ENCODE measurements at regions not wholly inside any gene's neighbourhood (a gene's known extent, or its start where the extent isn't known, plus 50 kb on each side); places are given as distances from the start of the nearest gene placed in this dataset.

GRCh38 chr5:174573221-174573994 lies 151.0 kb upstream of the MSX2 start:
- TF ChIP-seq CTCF (IDR thresholded peaks at IDR 0.05; ENCODE audit: unreplicated experiment in 3 of 3) = no peak
- no peaks in the 10 kb centered on the region for H3K36me3 Mint-ChIP-seq (ENCODE audit: low read depth)

GRCh38 chr5:174575043-174575442 lies 149.3 kb upstream of the MSX2 start:
- Mint-ChIP-seq H3K27ac (no peak overlapping the region), H3K27me3 (ENCODE audit: low read depth) (peaks cover 9% of the 10 kb centered on the region), H3K36me3 (ENCODE audit: low read depth) (no peaks in the 10 kb centered on the region), H3K9me3 (no peaks in the 10 kb centered on the region), H3K4me3 (no peak overlapping the region), H3K4me1 (peaks cover 44% of the 10 kb centered on the region)
- no peak for TF ChIP-seq CTCF (IDR thresholded peaks at IDR 0.05; ENCODE audit: unreplicated experiment in 3 of 3)

More at GRCh38 chr5:174573221-174573994, 151.0 kb upstream of the MSX2 start:
- Mint-ChIP-seq H3K27me3 (ENCODE audit: low read depth) (peaks cover 15% of the 10 kb centered on the region), H3K9me3 (no peaks in the 10 kb centered on the region), H3K27ac (peak overlapping the region; percentile 5 to 44 (median 44)), H3K4me1 (peaks cover 52% of the 10 kb centered on the region), H3K4me3 (peak overlapping the region in 1 of 3 experiments; percentile 2)

- Mint-ChIP-seq H3K4me1 (peaks cover 36% of the 10 kb centered on the region), H3K4me3 (no peak overlapping the region), H3K9me3 (no peaks in the 10 kb centered on the region), H3K27me3 (ENCODE audit: low read depth) (peaks cover 10% of the 10 kb centered on the region), H3K36me3 (ENCODE audit: low read depth) (no peaks in the 10 kb centered on the region), H3K27ac (no peak overlapping the region)
- TF ChIP-seq CTCF (IDR thresholded peaks at IDR 0.05; ENCODE audit: unreplicated experiment in 3 of 3) = no peak
Observed at GRCh38 chr5:174576042-174576441, 148.3 kb upstream of the MSX2 start.

GRCh38 chr5:174581479-174581878 lies 142.9 kb upstream of the MSX2 start:
- peak; percentile 27 to 52 (median 43) for TF ChIP-seq CTCF (IDR thresholded peaks at IDR 0.05; ENCODE audit: unreplicated experiment in 3 of 3)
- Mint-ChIP-seq H3K36me3 (ENCODE audit: low read depth) (no peaks in the 10 kb centered on the region), H3K27me3 (ENCODE audit: low read depth) (peaks cover 22% of the 10 kb centered on the region), H3K4me1 (peaks cover 5% of the 10 kb centered on the region), H3K4me3 (no peak overlapping the region), H3K27ac (no peak overlapping the region), H3K9me3 (peaks cover 6% of the 10 kb centered on the region)

- H3K4me3 Mint-ChIP-seq = no peak overlapping the region
- H3K4me1 Mint-ChIP-seq = peaks cover 5% of the 10 kb centered on the region
- peaks cover 22% of the 10 kb centered on the region for H3K27me3 Mint-ChIP-seq (ENCODE audit: low read depth)
- no peak for TF ChIP-seq CTCF (IDR thresholded peaks at IDR 0.05; ENCODE audit: unreplicated experiment in 3 of 3)
- H3K36me3 Mint-ChIP-seq (ENCODE audit: low read depth) = no peaks in the 10 kb centered on the region
- H3K9me3 Mint-ChIP-seq = peaks cover 7% of the 10 kb centered on the region
- H3K27ac Mint-ChIP-seq = no peak overlapping the region
Observed at GRCh38 chr5:174581894-174582293, 142.5 kb upstream of the MSX2 start.

GRCh38 chr5:174583071-174583470 lies 141.3 kb upstream of the MSX2 start:
- H3K36me3 Mint-ChIP-seq (ENCODE audit: low read depth) = no peaks in the 10 kb centered on the region
- no peak for TF ChIP-seq CTCF (IDR thresholded peaks at IDR 0.05; ENCODE audit: unreplicated experiment in 3 of 3)
- peaks cover 5% of the 10 kb centered on the region for H3K4me1 Mint-ChIP-seq
- H3K9me3 Mint-ChIP-seq = peaks cover 7% of the 10 kb centered on the region
- no peak overlapping the region for H3K27ac Mint-ChIP-seq
- peaks cover 22% of the 10 kb centered on the region for H3K27me3 Mint-ChIP-seq (ENCODE audit: low read depth)
- H3K4me3 Mint-ChIP-seq = no peak overlapping the region

Measured in nephron (organoid).